MCF 10A (cell line): ENCODE measurements at regions not wholly inside any gene's neighbourhood (a gene's known extent, or its start where the extent isn't known, plus 50 kb on each side); places are given as distances from the start of the nearest gene placed in this dataset.

Source experiments
- BruUV-seq: library from RNA; stranded (reverse); fragments of 400-500 nt; replicated peaks from 2 replicates; lab custom pipeline; 2021; lab: Mats Ljungman, UMichigan
- CTCF ChIA-PET: fragments of 300-600 bp; sonication (Branson Sonifier 250); formaldehyde crosslinking; extraction: SDS; loops from one replicate; lab custom pipeline; 2021; ENCODE audit warnings: antibody characterized with exemption, inconsistent platforms; lab: Yijun Ruan, JAX
- POLR2A ChIA-PET: fragments of 300-600, 350-650 bp; sonication (Branson Sonifier 250); formaldehyde crosslinking; extraction: SDS; loops from one replicate; lab custom pipeline; 2020; ENCODE audit warnings: antibody characterized with exemption, inconsistent platforms; lab: Yijun Ruan, JAX
- DNase-seq: peaks from one replicate; pipeline ENCODE4 v3.0.0-alpha.2; 2018; ENCODE audit not compliant: unreplicated experiment
- H3K27ac Mint-ChIP-seq: one replicate; pipeline ENCODE4 v1.8.0; 2022; ENCODE audit warnings: mild to moderate bottlenecking, low read depth, mixed read lengths; ENCODE audit not compliant: unreplicated experiment
- H3K27me3 Mint-ChIP-seq: one replicate; pipeline ENCODE4 v1.8.0; 2022; ENCODE audit warnings: mixed read lengths; ENCODE audit not compliant: insufficient read depth, unreplicated experiment
- H3K36me3 Mint-ChIP-seq: one replicate; pipeline ENCODE4 v1.8.0; 2022; ENCODE audit warnings: mild to moderate bottlenecking, moderate library complexity, mixed read lengths; ENCODE audit not compliant: insufficient read depth, unreplicated experiment
- H3K4me1 Mint-ChIP-seq: one replicate; pipeline ENCODE4 v1.8.0; 2022; ENCODE audit warnings: mixed read lengths; ENCODE audit not compliant: insufficient read depth, unreplicated experiment
- H3K4me3 Mint-ChIP-seq: one replicate; pipeline ENCODE4 v1.8.0; 2022; ENCODE audit warnings: mild to moderate bottlenecking, moderate library complexity, mixed read lengths; ENCODE audit not compliant: unreplicated experiment
- H3K9me3 Mint-ChIP-seq: one replicate; pipeline ENCODE4 v1.8.0; 2022; ENCODE audit warnings: mixed read lengths; ENCODE audit not compliant: unreplicated experiment
- intact Hi-C: fragments of 100-400 bp; cut with micrococcal nuclease; formaldehyde crosslinking; loops from 2 replicates; pipeline ENCODE4 v1.14.1; 2022
- TF ChIP-seq, protein P1 (sequence below): fragments of 200-600 bp; IDR thresholded peaks from one replicate; pipeline ENCODE4 v1.8.0; 2022; ENCODE audit warnings: antibody characterized with exemption, mild to moderate bottlenecking; ENCODE audit not compliant: unreplicated experiment

DNA sequence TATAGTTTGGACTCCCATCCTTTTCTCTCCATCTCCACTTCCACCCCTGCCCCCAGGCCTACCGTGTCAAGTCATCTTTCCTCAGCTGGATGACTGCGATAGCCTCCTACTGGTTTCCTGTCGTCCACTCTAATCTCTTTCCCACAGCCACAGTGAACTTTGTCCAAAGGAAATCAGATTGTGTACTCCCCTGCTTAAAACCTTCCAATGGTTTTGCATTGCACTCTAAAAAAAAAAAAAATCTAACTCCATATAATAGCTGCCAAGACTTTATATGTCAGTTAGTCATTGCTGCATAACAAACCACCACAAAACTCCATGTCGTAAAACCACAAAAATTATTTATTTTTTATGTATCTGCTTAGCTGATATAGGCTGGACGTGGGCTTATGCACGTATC is 160.2 kb upstream of the CCDC68 start:
- ChIA-PET POLR2A (no interaction called here), CTCF (interaction anchor here (0.6 kb wide), 2 partner anchors 76 to 115 kb away, joined by 3 to 4 read pairs; no protein-coding TSS in a partner anchor)
- H3K4me1 Mint-ChIP-seq, result no peaks in the 10 kb centered on the region
- H3K27me3 Mint-ChIP-seq, result no peaks in the 10 kb centered on the region
- no peaks in the 10 kb centered on the region for H3K36me3 Mint-ChIP-seq
- no peak for DNase-seq
- TF ChIP-seq, protein P1, sequence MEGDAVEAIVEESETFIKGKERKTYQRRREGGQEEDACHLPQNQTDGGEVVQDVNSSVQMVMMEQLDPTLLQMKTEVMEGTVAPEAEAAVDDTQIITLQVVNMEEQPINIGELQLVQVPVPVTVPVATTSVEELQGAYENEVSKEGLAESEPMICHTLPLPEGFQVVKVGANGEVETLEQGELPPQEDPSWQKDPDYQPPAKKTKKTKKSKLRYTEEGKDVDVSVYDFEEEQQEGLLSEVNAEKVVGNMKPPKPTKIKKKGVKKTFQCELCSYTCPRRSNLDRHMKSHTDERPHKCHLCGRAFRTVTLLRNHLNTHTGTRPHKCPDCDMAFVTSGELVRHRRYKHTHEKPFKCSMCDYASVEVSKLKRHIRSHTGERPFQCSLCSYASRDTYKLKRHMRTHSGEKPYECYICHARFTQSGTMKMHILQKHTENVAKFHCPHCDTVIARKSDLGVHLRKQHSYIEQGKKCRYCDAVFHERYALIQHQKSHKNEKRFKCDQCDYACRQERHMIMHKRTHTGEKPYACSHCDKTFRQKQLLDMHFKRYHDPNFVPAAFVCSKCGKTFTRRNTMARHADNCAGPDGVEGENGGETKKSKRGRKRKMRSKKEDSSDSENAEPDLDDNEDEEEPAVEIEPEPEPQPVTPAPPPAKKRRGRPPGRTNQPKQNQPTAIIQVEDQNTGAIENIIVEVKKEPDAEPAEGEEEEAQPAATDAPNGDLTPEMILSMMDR, result no peak
- no peaks in the 10 kb centered on the region for H3K9me3 Mint-ChIP-seq
- H3K4me3 Mint-ChIP-seq, result no peak overlapping the region
- no peak overlapping the region for H3K27ac Mint-ChIP-seq
- BruUV-seq, result no TSS peak
- intact Hi-C loops, result no loop called here

DNA sequence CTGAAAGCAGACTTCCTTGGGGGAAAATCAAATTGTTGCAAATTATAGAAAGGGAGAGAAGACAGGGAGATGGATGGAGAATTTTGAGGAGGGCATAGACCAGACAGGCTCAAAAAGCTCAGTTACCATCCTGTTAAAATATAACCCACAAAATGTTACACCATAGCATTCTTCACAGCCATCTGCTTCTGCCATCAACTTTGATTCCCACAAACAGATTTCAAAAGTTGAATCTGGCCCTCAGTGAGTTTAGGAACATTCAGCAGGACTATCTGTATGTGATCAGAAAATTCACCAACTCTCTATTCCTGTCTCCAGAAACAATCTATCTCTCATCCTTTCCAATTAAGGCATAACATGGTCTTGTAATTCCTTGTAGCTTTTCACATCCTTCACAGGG is 159.8 kb upstream of the CCDC68 start:
- no peaks in the 10 kb centered on the region for H3K27me3 Mint-ChIP-seq
- no TSS peak for BruUV-seq
- no peaks in the 10 kb centered on the region for H3K9me3 Mint-ChIP-seq
- no peaks in the 10 kb centered on the region for H3K36me3 Mint-ChIP-seq
- H3K27ac Mint-ChIP-seq, result no peak overlapping the region
- intact Hi-C loops, result no loop called here
- CTCF ChIA-PET, result interaction anchor here (0.6 kb wide), 2 partner anchors 76 to 132 kb away, joined by 4 read pairs; no protein-coding TSS in a partner anchor
- no peak overlapping the region for H3K4me3 Mint-ChIP-seq
- POLR2A ChIA-PET, result no interaction called here
- DNase-seq, result no peak
- H3K4me1 Mint-ChIP-seq, result no peaks in the 10 kb centered on the region
- TF ChIP-seq, protein P1, result no peak

DNA sequence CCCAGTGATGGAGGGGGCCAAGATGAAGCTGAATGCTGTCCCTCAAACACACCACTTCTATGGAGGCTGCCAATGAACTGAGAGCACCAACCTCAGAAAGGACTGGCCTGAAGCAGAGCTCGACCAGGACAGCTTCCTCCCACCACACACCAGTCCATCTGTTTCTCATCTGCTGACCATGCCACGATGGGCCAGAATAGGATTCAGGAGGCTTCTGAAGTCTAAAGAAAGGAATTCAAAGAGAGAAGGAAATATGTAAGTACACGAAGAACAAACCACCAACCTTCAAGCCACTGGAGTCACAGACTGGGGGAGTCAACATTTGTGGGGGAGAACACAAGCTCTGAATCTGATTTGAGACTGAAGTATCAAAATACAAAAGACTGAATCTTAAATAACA is 157.6 kb upstream of the CCDC68 start:
- Mint-ChIP-seq H3K27ac (no peak overlapping the region), H3K9me3 (no peaks in the 10 kb centered on the region), H3K27me3 (no peaks in the 10 kb centered on the region), H3K4me1 (no peaks in the 10 kb centered on the region), H3K36me3 (no peaks in the 10 kb centered on the region), H3K4me3 (no peak overlapping the region)
- TF ChIP-seq, protein P1, result no peak
- POLR2A ChIA-PET, result no interaction called here
- CTCF ChIA-PET, result interaction anchor here (0.6 kb wide), 1 partner anchor 47 kb away, joined by 3 read pairs; no protein-coding TSS in a partner anchor
- DNase-seq, result no peak
- intact Hi-C loops, result no loop called here
- no TSS peak for BruUV-seq

DNA sequence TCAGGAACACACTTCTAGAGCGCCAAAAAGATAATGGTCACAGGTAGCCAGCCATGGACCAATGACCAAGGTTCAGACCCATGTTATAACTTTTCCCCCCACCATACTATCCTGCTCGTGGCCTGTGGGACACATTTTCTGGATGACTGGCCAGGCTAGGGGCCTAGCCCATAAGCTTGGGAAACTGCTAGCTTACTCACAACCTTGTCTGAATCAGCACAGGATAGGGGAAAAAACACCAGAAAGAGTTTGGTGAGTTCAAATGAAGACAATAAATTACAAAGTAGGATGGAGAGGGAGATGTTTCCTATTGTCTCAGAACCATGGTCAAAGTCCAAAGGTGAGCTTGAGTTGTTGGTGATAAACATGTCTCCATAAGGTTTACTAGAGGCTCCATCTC is 156.3 kb upstream of the CCDC68 start:
- Mint-ChIP-seq H3K36me3 (no peaks in the 10 kb centered on the region), H3K4me3 (no peak overlapping the region), H3K4me1 (no peaks in the 10 kb centered on the region), H3K9me3 (no peaks in the 10 kb centered on the region), H3K27me3 (no peaks in the 10 kb centered on the region), H3K27ac (no peak overlapping the region)
- ChIA-PET CTCF (interaction anchor here (0.6 kb wide), 1 partner anchor 130 kb away, joined by 3 read pairs; no protein-coding TSS in a partner anchor), POLR2A (no interaction called here)
- DNase-seq, result no peak
- TF ChIP-seq, protein P1, result no peak
- intact Hi-C loops, result no loop called here
- no TSS peak for BruUV-seq
